RWPE2 (cell line): ENCODE measurements at regions not wholly inside any gene's neighbourhood (a gene's known extent, or its start where the extent isn't known, plus 50 kb on each side); places are given as distances from the start of the nearest gene placed in this dataset.

ENCODE experiments used
- ATAC-seq: fragments of 200-7000 bp; cut with Tn5 transposase; 3 replicates; pipeline ENCODE4 v1.9.1; 2021; ENCODE audit warnings: low read depth
- DNase-seq: peaks from one replicate; pipeline ENCODE4 v3.0.0-alpha.2; 2020; ENCODE audit warnings: low spot score
- H3K27ac ChIP-seq: fragments of 450-650 bp; 2 replicates; pipeline ENCODE4 v1.5.1; 2017; ENCODE audit warnings: mild to moderate bottlenecking; ENCODE audit not compliant: poor library complexity, severe bottlenecking
- H3K27me3 ChIP-seq: fragments of 250-450 bp; sonication (Bioruptor Pico); 2 replicates; pipeline ENCODE4 v1.5.1; 2021; ENCODE audit warnings: mild to moderate bottlenecking, moderate library complexity; ENCODE audit not compliant: insufficient read depth, poor library complexity, severe bottlenecking
- H3K36me3 ChIP-seq: fragments of 250-450 bp; sonication (Bioruptor Pico); 2 replicates; pipeline ENCODE4 v1.5.1; 2020; ENCODE audit warnings: low read depth, mild to moderate bottlenecking, moderate library complexity
- H3K4me1 ChIP-seq: fragments of 250-450 bp; sonication (Bioruptor Pico); 2 replicates; pipeline ENCODE4 v1.5.1; 2021; ENCODE audit warnings: mild to moderate bottlenecking, moderate library complexity; ENCODE audit not compliant: insufficient read depth, poor library complexity, severe bottlenecking
- H3K4me3 ChIP-seq: fragments of 250-450 bp; sonication (Bioruptor Pico); 2 replicates; pipeline ENCODE4 v1.5.1; 2021; ENCODE audit warnings: mild to moderate bottlenecking, moderate library complexity; ENCODE audit not compliant: severe bottlenecking
- H3K9me3 ChIP-seq: fragments of 250-450 bp; sonication (Bioruptor Pico); 2 replicates; pipeline ENCODE4 v1.5.1; 2021; ENCODE audit warnings: mild to moderate bottlenecking, moderate library complexity; ENCODE audit not compliant: severe bottlenecking
- CTCF ChIP-seq: fragments of 450-650 bp; IDR thresholded peaks from one replicate; pipeline ENCODE4 v1.5.1; 2017; ENCODE audit warnings: mild to moderate bottlenecking, moderate library complexity; ENCODE audit not compliant: poor library complexity, severe bottlenecking

- peak; percentile 84 for TF ChIP-seq CTCF
- peak; percentile 73 for ATAC-seq
- Histone ChIP-seq H3K4me3 (no peak overlapping the region), H3K4me1 (no peaks in the 10 kb centered on the region), H3K27me3 (no peaks in the 10 kb centered on the region), H3K36me3 (no peaks in the 10 kb centered on the region), H3K27ac (no peak overlapping the region), H3K9me3 (no peaks in the 10 kb centered on the region)
- no peak for DNase-seq
Measured at GRCh38 chr5:155943516-155944407, 383.2 kb upstream of the SGCD start.

GRCh38 chr5:155947394-155948062, 379.4 kb upstream of the SGCD start:
- TF ChIP-seq CTCF: no peak
- no peaks in the 10 kb centered on the region for H3K4me1 ChIP-seq
- no peak for DNase-seq
- no peaks in the 10 kb centered on the region for H3K27me3 ChIP-seq
- H3K36me3 ChIP-seq: no peaks in the 10 kb centered on the region
- no peaks in the 10 kb centered on the region for H3K9me3 ChIP-seq
- no peak overlapping the region for H3K27ac ChIP-seq
- no peak for ATAC-seq
- no peak overlapping the region for H3K4me3 ChIP-seq

GRCh38 chr5:155948576-155948975, 378.4 kb upstream of the SGCD start:
- Histone ChIP-seq H3K4me1 (no peaks in the 10 kb centered on the region), H3K4me3 (no peak overlapping the region), H3K27me3 (no peaks in the 10 kb centered on the region), H3K9me3 (no peaks in the 10 kb centered on the region), H3K36me3 (no peaks in the 10 kb centered on the region), H3K27ac (no peak overlapping the region)
- ATAC-seq (no peak), DNase-seq (no peak)
- TF ChIP-seq CTCF: no peak

GRCh38 chr5:155952486-155953089, 374.4 kb upstream of the SGCD start:
- ATAC-seq: no peak
- TF ChIP-seq CTCF: no peak
- no peaks in the 10 kb centered on the region for H3K4me1 ChIP-seq
- H3K27ac ChIP-seq: no peak overlapping the region
- no peaks in the 10 kb centered on the region for H3K36me3 ChIP-seq
- DNase-seq: no peak
- H3K9me3 ChIP-seq: peaks cover 2% of the 10 kb centered on the region
- H3K4me3 ChIP-seq: no peak overlapping the region
- H3K27me3 ChIP-seq: no peaks in the 10 kb centered on the region
